IMR-90 (cell line): ENCODE measurements at regions not wholly inside any gene's neighbourhood (a gene's known extent, or its start where the extent isn't known, plus 50 kb on each side); places are given as distances from the start of the nearest gene placed in this dataset.
A peak's percentile ranks its signal among the peaks of the same experiment; 100 is the strongest.

ENCODE experiments used
- ATAC-seq: fragments of 200-7000 bp; cut with Tn5 transposase; 2 replicates; pipeline ENCODE4 v1.9.1; 2020; ENCODE audit warnings: low read depth, mild to moderate bottlenecking, moderate library complexity
- BruUV-seq: library from RNA; stranded (reverse); fragments of 400-500 nt; replicated peaks from 2 replicates; lab custom pipeline; 2021; lab: Mats Ljungman, UMichigan
- CTCF ChIA-PET: fragments of 300-600 bp; formaldehyde crosslinking; extraction: SDS; loops from one replicate; lab custom pipeline; 2021; ENCODE audit warnings: antibody characterized with exemption; lab: Yijun Ruan, JAX
- POLR2A ChIA-PET: fragments of 300-600 bp; sonication (Branson Sonifier 250); formaldehyde crosslinking; loops from one replicate; lab custom pipeline; 2022; ENCODE audit warnings: antibody characterized with exemption; ENCODE audit not compliant: unreplicated experiment; lab: Charles Lee
- DNase-seq: peaks from one replicate; pipeline ENCODE4 v3.0.0; 2013
- H2AFZ ChIP-seq: replicated peaks from 2 replicates; pipeline ENCODE3; 2013; ENCODE audit warnings: low read length, mild to moderate bottlenecking; ENCODE audit not compliant: poor library complexity
- H2AK5ac ChIP-seq: 2 replicates; pipeline ENCODE4 v1.6.1; 2013; ENCODE audit warnings: low read depth, low read length, inconsistent platforms
- H2AK9ac ChIP-seq: replicated peaks from 2 replicates; pipeline ENCODE3; 2013; ENCODE audit warnings: mild to moderate bottlenecking, low read depth, low read length, moderate library complexity; ENCODE audit not compliant: poor library complexity
- H2BK120ac ChIP-seq: 2 replicates; pipeline ENCODE4 v1.6.1; 2013; ENCODE audit warnings: low read depth, low read length, inconsistent platforms
- H2BK15ac ChIP-seq: 3 replicates; pipeline ENCODE4 v1.6.1; 2013; ENCODE audit warnings: low read depth, low read length, inconsistent platforms
- H2BK20ac ChIP-seq: 2 replicates; pipeline ENCODE4 v1.6.1; 2013; ENCODE audit warnings: low read depth, mild to moderate bottlenecking, inconsistent platforms, low read length, moderate library complexity
- H2BK5ac ChIP-seq: 2 replicates; pipeline ENCODE4 v1.6.1; 2013; ENCODE audit warnings: mild to moderate bottlenecking, low read depth, low read length, inconsistent platforms; ENCODE audit not compliant: poor library complexity, severe bottlenecking
- H3K14ac ChIP-seq: replicated peaks from 2 replicates; pipeline ENCODE4 v1.6.1; 2013; ENCODE audit warnings: low read depth, low read length, inconsistent platforms
- H3K18ac ChIP-seq: 2 replicates; pipeline ENCODE4 v1.6.1; 2013; ENCODE audit warnings: low read depth, low read length, control low read depth
- H3K23ac ChIP-seq: 2 replicates; pipeline ENCODE4 v1.6.1; 2013; ENCODE audit warnings: low read depth, low read length, inconsistent platforms
- H3K27ac ChIP-seq: 2 replicates; pipeline ENCODE4 v1.5.1; 2013; ENCODE audit warnings: mild to moderate bottlenecking, control low read depth, low read length; ENCODE audit not compliant: insufficient read depth
- H3K27me3 ChIP-seq: 2 replicates; pipeline ENCODE4 v1.6.1; 2013; ENCODE audit warnings: low read length; ENCODE audit not compliant: control insufficient read depth, insufficient read depth
- H3K36me3 ChIP-seq: 2 replicates; pipeline ENCODE4 v1.6.1; 2013; ENCODE audit warnings: low read length, mixed read lengths; ENCODE audit not compliant: control insufficient read depth, insufficient read depth
- H3K4ac ChIP-seq: 2 replicates; pipeline ENCODE4 v1.6.1; 2013; ENCODE audit warnings: low read depth, low read length, inconsistent platforms
- H3K4me1 ChIP-seq: 2 replicates; pipeline ENCODE4 v1.6.1; 2013; ENCODE audit warnings: low read length, mixed read lengths; ENCODE audit not compliant: control insufficient read depth, insufficient read depth
- H3K4me2 ChIP-seq: 2 replicates; pipeline ENCODE4 v1.6.1; 2013; ENCODE audit warnings: low read depth, mild to moderate bottlenecking, control low read depth, low read length, moderate library complexity
- H3K4me3 ChIP-seq: 2 replicates; pipeline ENCODE4 v1.5.1; 2013; ENCODE audit warnings: low read depth, mild to moderate bottlenecking, control low read depth, low read length, moderate library complexity; ENCODE audit not compliant: insufficient read depth
- H3K56ac ChIP-seq: 2 replicates; pipeline ENCODE4 v1.6.1; 2013; ENCODE audit warnings: low read length, inconsistent platforms; ENCODE audit not compliant: insufficient read depth; ENCODE audit errors: extremely low read depth
- H3K79me1 ChIP-seq, 2 experiments: 2 replicates each; pipeline ENCODE4 v1.6.1; 2013; ENCODE audit warnings: low read length in 2 of 2, inconsistent platforms in 1 of 2, low read depth in 1 of 2
- H3K9ac ChIP-seq: 2 replicates; pipeline ENCODE4 v1.6.1; 2013; ENCODE audit warnings: low read depth, low read length, control low read depth
- H3K9me1 ChIP-seq: 2 replicates; pipeline ENCODE4 v1.6.1; 2013; ENCODE audit warnings: low read length, inconsistent platforms; ENCODE audit not compliant: insufficient read depth
- H3K9me3 ChIP-seq: 2 replicates; pipeline ENCODE4 v1.6.1; 2013; ENCODE audit warnings: low read length; ENCODE audit not compliant: control insufficient read depth, insufficient read depth
- H4K20me1 ChIP-seq: 2 replicates; pipeline ENCODE4 v1.6.1; 2013; ENCODE audit warnings: low read length, inconsistent platforms; ENCODE audit not compliant: insufficient read depth
- H4K5ac ChIP-seq: 2 replicates; pipeline ENCODE4 v1.6.1; 2013; ENCODE audit warnings: mild to moderate bottlenecking, low read depth, low read length, control low read depth
- H4K8ac ChIP-seq, 2 experiments: 2 replicates each; pipeline ENCODE4 v1.6.1; 2013; ENCODE audit warnings: low read depth in 2 of 2, low read length in 2 of 2, control low read depth in 1 of 2, inconsistent platforms in 1 of 2
- H4K91ac ChIP-seq: 2 replicates; pipeline ENCODE4 v1.6.1; 2013; ENCODE audit warnings: low read depth, low read length, inconsistent platforms; ENCODE audit not compliant: insufficient read depth
- BHLHE40 ChIP-seq: fragments of 150-350 bp; IDR thresholded peaks from 2 replicates; pipeline ENCODE4 v1.6.1; 2016; ENCODE audit warnings: mild to moderate bottlenecking, low read depth, low read length
- CEBPB ChIP-seq: IDR thresholded peaks from 2 replicates; pipeline ENCODE4 v1.6.1; 2012; ENCODE audit warnings: low read depth, low read length, improper control_type of control experiment
- CHD1 ChIP-seq: IDR thresholded peaks from 2 replicates; pipeline ENCODE4 v1.6.1; 2012; ENCODE audit warnings: low read depth, low read length, improper control_type of control experiment
- FOS ChIP-seq: fragments of 150-350 bp; IDR thresholded peaks from 2 replicates; pipeline ENCODE4 v1.6.1; 2016; ENCODE audit warnings: low read depth, low read length
- MAFK ChIP-seq: IDR thresholded peaks from 2 replicates; pipeline ENCODE4 v1.6.1; 2012; ENCODE audit warnings: low read depth, low read length, improper control_type of control experiment
- MAZ ChIP-seq: IDR thresholded peaks from 2 replicates; pipeline ENCODE4 v1.6.1; 2012; ENCODE audit warnings: low read depth, mild to moderate bottlenecking, low read length, improper control_type of control experiment, moderate library complexity, borderline replicate concordance
- MXI1 ChIP-seq: IDR thresholded peaks from 2 replicates; pipeline ENCODE4 v1.6.1; 2012; ENCODE audit warnings: low read depth, mild to moderate bottlenecking, low read length, moderate library complexity, borderline replicate concordance
- POLR2A ChIP-seq: IDR thresholded peaks from 2 replicates; pipeline ENCODE4 v1.6.1; 2012; ENCODE audit warnings: mild to moderate bottlenecking, low read depth, low read length
- RCOR1 ChIP-seq: IDR thresholded peaks from 2 replicates; pipeline ENCODE4 v1.6.1; 2012; ENCODE audit warnings: mild to moderate bottlenecking, low read length, improper control_type of control experiment; ENCODE audit not compliant: insufficient replicate concordance
- RFX5 ChIP-seq: IDR thresholded peaks from 2 replicates; pipeline ENCODE4 v1.8.0; 2012; ENCODE audit warnings: low read depth, mild to moderate bottlenecking, low read length, moderate library complexity
- SMC3 ChIP-seq: fragments of 150-350 bp; IDR thresholded peaks from 2 replicates; pipeline ENCODE4 v1.6.1; 2016; ENCODE audit warnings: low read depth, mild to moderate bottlenecking, antibody characterized with exemption, low read length, moderate library complexity
- USF2 ChIP-seq: fragments of 150-350 bp; IDR thresholded peaks from 2 replicates; pipeline ENCODE4 v1.6.1; 2017; ENCODE audit warnings: mild to moderate bottlenecking, antibody characterized with exemption, low read length, low read depth
- WGBS, 2 experiments: methylation state at CpG; one replicate each; pipeline versions ENCODE4 v1.1.5 to v1.1.7; 2013; ENCODE audit warnings: missing lambda C conversion rate in 2 of 2; ENCODE audit not compliant: insufficient read length in 1 of 2; ENCODE audit errors: extremely low coverage in 2 of 2; 5-methylcytosine and 5-hydroxymethylcytosine counted together
- dilution Hi-C: fragments of 300-500 bp; cut with HindIII; formaldehyde crosslinking; loops from one replicate; pipeline ENCODE4 v1.14.3; 2018; ENCODE audit warnings: low sequenced_read_pairs; ENCODE audit not compliant: unreplicated experiment
- in situ Hi-C: fragments of 300-500 bp; cut with MboI; formaldehyde crosslinking; loops from 3 replicates; pipeline ENCODE4 v1.14.3; 2019; ENCODE audit warnings: low sequenced_read_pairs, inconsistent platforms, mixed read lengths
- intact Hi-C: fragments of 100-400 bp; cut with micrococcal nuclease; formaldehyde crosslinking; loops from 2 replicates; pipeline ENCODE4 v1.10.0; 2022

DNA sequence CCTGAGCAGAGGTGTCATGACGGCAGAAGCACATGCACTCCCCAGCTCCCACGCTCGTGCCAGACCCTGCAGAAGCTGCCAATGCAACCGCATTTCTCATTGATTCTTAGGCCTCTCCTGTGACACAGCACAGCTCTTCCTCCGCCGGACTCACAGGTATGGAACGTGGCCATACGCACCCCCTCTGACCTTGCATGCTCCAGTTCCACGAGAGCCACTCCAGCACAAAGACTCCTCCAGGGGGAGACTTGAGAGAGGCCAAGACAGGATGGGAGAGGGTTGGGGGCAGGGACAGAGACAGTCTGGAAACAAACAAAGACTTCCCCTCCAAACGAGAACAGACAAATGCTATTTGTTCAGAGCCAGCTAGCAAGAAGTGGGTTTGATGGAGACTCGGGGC is 124.3 kb upstream of the PPP2R2D start:
- H3K4me2 ChIP-seq = no peak overlapping the region
- no peak overlapping the region for H2BK15ac ChIP-seq
- H3K4ac ChIP-seq = no peak overlapping the region
- H2BK120ac ChIP-seq = no peak overlapping the region
- no peaks in the 10 kb centered on the region for H3K27me3 ChIP-seq
- H3K9me3 ChIP-seq = peaks cover 71% of the 10 kb centered on the region
- H3K56ac ChIP-seq = no peak overlapping the region
- H3K14ac ChIP-seq = no peak overlapping the region
- no TSS peak for BruUV-seq
- H4K8ac ChIP-seq = no peak overlapping the region
- dilution Hi-C loops = no loop called here
- intact Hi-C loops = no loop called here
- H2AFZ ChIP-seq = no peak overlapping the region
- ChIA-PET POLR2A (no interaction called here), CTCF (no interaction called here)
- in situ Hi-C loops = no loop called here
- no peaks in the 10 kb centered on the region for H4K20me1 ChIP-seq
- no peak overlapping the region for H3K4me3 ChIP-seq
- no peak overlapping the region for H3K27ac ChIP-seq
- TF ChIP-seq MAFK (no peak), FOS (no peak), BHLHE40 (no peak), MAZ (no peak), USF2 (no peak), RFX5 (no peak), CEBPB (no peak), MXI1 (no peak), POLR2A (no peak), CHD1 (no peak), RCOR1 (no peak), SMC3 (no peak)
- H2BK5ac ChIP-seq = no peak overlapping the region
- H2AK5ac ChIP-seq = no peak overlapping the region
- H3K4me1 ChIP-seq = no peaks in the 10 kb centered on the region
- no peaks in the 10 kb centered on the region for H3K36me3 ChIP-seq
- H4K5ac ChIP-seq = no peak overlapping the region
- H3K9ac ChIP-seq = no peak overlapping the region
- H3K23ac ChIP-seq = no peak overlapping the region
- H4K91ac ChIP-seq = no peak overlapping the region
- H3K79me1 ChIP-seq = no peaks in the 10 kb centered on the region
- H2BK20ac ChIP-seq = no peak overlapping the region
- ATAC-seq = no peak
- H3K18ac ChIP-seq = no peak overlapping the region
- 72% methylated on average over 5 of the region's 11 CpGs; no CpG with 5 or more reads in 1 of the 2 experiments for WGBS, 2 experiments
- H2AK9ac ChIP-seq = peak overlapping the region; percentile 42
- no peaks in the 10 kb centered on the region for H3K9me1 ChIP-seq
- no peak for DNase-seq
